Esophagus muscularis mucosa (tissue), 4 donors: ENCODE measurements at regions not wholly inside any gene's neighbourhood (a gene's known extent, or its start where the extent isn't known, plus 50 kb on each side); places are given as distances from the start of the nearest gene placed in this dataset.

Experiments used
- DNase-seq: peaks from one replicate; pipeline ENCODE4 v3.0.0-alpha.2; 2017; ENCODE audit errors: extremely low spot score
- H3K27ac ChIP-seq, 4 donors: fragments of 200-600 bp; sonication (generic); replicated peaks in 1 of 4; 1 replicate in 3 of 4; 2 replicates in 1 of 4; pipeline ENCODE4 v1.5.1; 2016 to 2019; ENCODE audit warnings: mild to moderate bottlenecking in 1 of 4
- H3K27me3 ChIP-seq, 4 donors: fragments of 200-600 bp; sonication (generic); one replicate each; pipeline versions ENCODE4 v1.5.1 to v1.6.0; 2016 to 2019
- H3K36me3 ChIP-seq, 4 donors: fragments of 200-600 bp; sonication (generic); one replicate each; pipeline ENCODE4 v1.5.1; 2016 to 2019
- H3K4me1 ChIP-seq, 4 donors: fragments of 200-600 bp; sonication (generic); one replicate each; pipeline ENCODE4 v1.5.1; 2016 to 2019
- H3K4me3 ChIP-seq, 4 donors: fragments of 200-600 bp; sonication (generic); 1 replicate in 2 of 4; 2 replicates in 2 of 4; pipeline ENCODE4 v1.5.1; 2016 to 2019; ENCODE audit warnings: mild to moderate bottlenecking in 4 of 4, moderate library complexity in 1 of 4
- H3K9me3 ChIP-seq, 4 donors: fragments of 200-600 bp; sonication (generic); 1 replicate in 3 of 4; 2 replicates in 1 of 4; pipeline ENCODE4 v1.5.1; 2016 to 2019
- EP300 ChIP-seq: sonication (generic); formaldehyde crosslinking; IDR thresholded peaks from one replicate; pipeline ENCODE4 v1.6.1; 2017; ENCODE audit warnings: antibody characterized with exemption
- POLR2A ChIP-seq: fragments of 450-650 bp; IDR thresholded peaks from one replicate; pipeline ENCODE4 v1.6.1; 2017; ENCODE audit warnings: antibody characterized with exemption, moderate library complexity, mild to moderate bottlenecking, low read depth
- POLR2AphosphoS5 ChIP-seq, 2 donors: sonication (generic); formaldehyde crosslinking; IDR thresholded peaks; one replicate each; pipeline ENCODE4 v1.6.1; 2017; ENCODE audit warnings: antibody characterized with exemption in 2 of 2
- WGBS: methylation state at CpG from one replicate; pipeline ENCODE4 v1.1.5; 2018; 5-methylcytosine and 5-hydroxymethylcytosine counted together
- intact Hi-C: fragments of 100-400 bp; cut with DNase I; formaldehyde crosslinking; loops from one replicate; pipeline ENCODE4 v1.15.1; 2023
- TF ChIP-seq, protein P1 (sequence below), 3 experiments: fragments of 200-600 bp in 2 of 3; fragments of 450-650 bp in 1 of 3; sonication (generic) in 2 of 3; IDR thresholded peaks; one replicate each; pipeline ENCODE4 v1.5.1; 2017 to 2019; ENCODE audit warnings: antibody characterized with exemption in 3 of 3, mild to moderate bottlenecking in 2 of 3, moderate library complexity in 1 of 3

DNA sequence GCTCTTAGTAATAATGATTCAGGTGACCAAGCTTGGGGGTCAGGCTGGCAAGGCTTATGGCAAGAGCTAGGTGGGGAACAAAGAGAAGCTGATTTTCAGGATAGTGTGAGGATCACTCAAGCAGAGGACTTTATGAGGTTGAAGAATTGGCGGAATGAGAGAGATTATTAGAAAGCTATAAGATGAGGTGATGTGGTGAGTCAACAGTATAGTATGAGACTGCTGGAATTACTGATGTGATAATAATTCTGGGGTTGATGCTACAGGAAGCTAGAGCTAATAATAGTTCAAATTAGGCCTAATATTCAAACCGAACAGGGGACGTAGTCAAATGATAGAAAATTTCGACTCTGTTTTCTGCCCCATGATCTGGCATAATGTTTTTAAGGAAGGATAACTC, 2115.3 kb upstream of the PIK3C3 start:
- Histone ChIP-seq H3K27ac (no peak overlapping the region), H3K4me1 (peaks cover 6 to 27% (median 20%) of the 10 kb centered on the region in 4 donors), H3K27me3 (no peaks in the 10 kb centered on the region), H3K9me3 (no peaks in the 10 kb centered on the region), H3K4me3 (no peak overlapping the region), H3K36me3 (no peaks in the 10 kb centered on the region)
- intact Hi-C loops, result no loop called here
- DNase-seq, result no peak
- 95% methylated on average over 4 of the region's 4 CpGs for WGBS
- TF ChIP-seq POLR2A (no peak), POLR2AphosphoS5 (IDR thresholded peaks at IDR 0.05) (no peak), EP300 (no peak)
- TF ChIP-seq, protein P1, sequence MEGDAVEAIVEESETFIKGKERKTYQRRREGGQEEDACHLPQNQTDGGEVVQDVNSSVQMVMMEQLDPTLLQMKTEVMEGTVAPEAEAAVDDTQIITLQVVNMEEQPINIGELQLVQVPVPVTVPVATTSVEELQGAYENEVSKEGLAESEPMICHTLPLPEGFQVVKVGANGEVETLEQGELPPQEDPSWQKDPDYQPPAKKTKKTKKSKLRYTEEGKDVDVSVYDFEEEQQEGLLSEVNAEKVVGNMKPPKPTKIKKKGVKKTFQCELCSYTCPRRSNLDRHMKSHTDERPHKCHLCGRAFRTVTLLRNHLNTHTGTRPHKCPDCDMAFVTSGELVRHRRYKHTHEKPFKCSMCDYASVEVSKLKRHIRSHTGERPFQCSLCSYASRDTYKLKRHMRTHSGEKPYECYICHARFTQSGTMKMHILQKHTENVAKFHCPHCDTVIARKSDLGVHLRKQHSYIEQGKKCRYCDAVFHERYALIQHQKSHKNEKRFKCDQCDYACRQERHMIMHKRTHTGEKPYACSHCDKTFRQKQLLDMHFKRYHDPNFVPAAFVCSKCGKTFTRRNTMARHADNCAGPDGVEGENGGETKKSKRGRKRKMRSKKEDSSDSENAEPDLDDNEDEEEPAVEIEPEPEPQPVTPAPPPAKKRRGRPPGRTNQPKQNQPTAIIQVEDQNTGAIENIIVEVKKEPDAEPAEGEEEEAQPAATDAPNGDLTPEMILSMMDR (IDR thresholded peaks at IDR 0.05), result no peak

DNA sequence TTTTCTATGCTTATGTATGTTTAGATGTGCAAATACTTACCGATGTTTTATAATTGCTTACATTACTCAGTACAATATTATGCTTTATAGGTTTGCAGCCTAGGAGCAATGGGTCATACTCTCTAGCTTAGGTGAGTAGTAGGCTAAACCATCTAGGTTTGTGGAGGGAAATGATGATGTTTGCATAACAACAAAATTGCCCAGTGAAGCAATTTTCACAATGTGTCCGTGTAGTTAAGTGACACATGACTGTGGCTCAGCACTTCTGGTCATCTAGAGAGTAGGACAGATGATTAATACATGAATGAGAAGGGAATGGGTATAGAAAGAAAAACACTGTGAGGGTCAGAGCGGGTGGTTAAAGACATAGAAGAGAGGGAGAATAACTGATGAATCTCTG, 2116.2 kb upstream of the PIK3C3 start:
- TF ChIP-seq POLR2A (no peak), POLR2AphosphoS5 (IDR thresholded peaks at IDR 0.05) (no peak), EP300 (no peak)
- TF ChIP-seq, protein P1 (IDR thresholded peaks at IDR 0.05), result no peak
- H3K4me3 ChIP-seq, result no peak overlapping the region
- intact Hi-C loops, result no loop called here
- H3K36me3 ChIP-seq, result no peaks in the 10 kb centered on the region
- peaks cover 6 to 27% (median 20%) of the 10 kb centered on the region in 4 donors for H3K4me1 ChIP-seq
- H3K9me3 ChIP-seq, result no peaks in the 10 kb centered on the region
- WGBS, result 95% methylated on average over 3 of the region's 3 CpGs
- no peak overlapping the region for H3K27ac ChIP-seq
- H3K27me3 ChIP-seq, result no peaks in the 10 kb centered on the region
- no peak for DNase-seq

DNA sequence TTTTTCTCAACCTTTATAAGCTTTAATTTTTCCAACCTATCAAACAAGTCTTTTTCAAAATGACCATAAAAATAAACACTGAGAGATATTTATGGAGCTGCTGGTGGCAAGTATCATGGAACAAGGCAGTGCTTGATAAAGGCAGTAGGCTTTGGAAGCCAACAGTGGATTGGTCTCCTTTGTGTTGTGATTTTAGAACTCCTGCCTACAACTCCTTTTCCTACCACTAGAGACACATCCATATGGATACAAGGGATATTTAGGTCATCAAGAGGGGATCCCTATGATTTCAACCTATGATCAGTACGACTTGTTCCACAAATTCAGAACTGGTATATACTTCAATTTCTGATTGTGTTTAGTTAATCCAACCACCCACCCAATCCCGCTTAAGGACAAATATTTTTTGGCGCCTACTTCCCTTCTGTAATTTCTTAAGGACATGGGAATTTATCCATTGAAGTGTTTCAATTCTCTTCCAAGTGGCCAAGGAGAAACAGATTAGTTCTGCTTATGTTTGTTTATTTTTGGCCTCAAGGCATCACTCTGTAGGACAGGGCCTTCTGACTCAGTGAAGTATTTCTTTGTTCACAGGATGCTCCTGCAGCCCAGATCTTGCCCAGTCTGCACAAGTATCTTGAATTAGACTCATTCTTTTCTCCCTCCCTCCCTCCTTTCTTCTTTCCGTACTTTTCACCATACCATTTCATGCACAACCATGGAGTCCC, 2119.6 kb upstream of the PIK3C3 start:
- Histone ChIP-seq H3K27me3 (no peaks in the 10 kb centered on the region), H3K27ac (no peak overlapping the region), H3K9me3 (no peaks in the 10 kb centered on the region), H3K4me3 (no peak overlapping the region), H3K4me1 (peaks cover 0 to 7% (median 4%) of the 10 kb centered on the region in 4 donors), H3K36me3 (no peaks in the 10 kb centered on the region)
- no peak for DNase-seq
- intact Hi-C loops, result no loop called here
- TF ChIP-seq POLR2A (no peak), EP300 (no peak), POLR2AphosphoS5 (IDR thresholded peaks at IDR 0.05) (no peak)
- TF ChIP-seq, protein P1 (IDR thresholded peaks at IDR 0.05), result no peak
- 92% methylated on average over 4 of the region's 4 CpGs for WGBS

DNA sequence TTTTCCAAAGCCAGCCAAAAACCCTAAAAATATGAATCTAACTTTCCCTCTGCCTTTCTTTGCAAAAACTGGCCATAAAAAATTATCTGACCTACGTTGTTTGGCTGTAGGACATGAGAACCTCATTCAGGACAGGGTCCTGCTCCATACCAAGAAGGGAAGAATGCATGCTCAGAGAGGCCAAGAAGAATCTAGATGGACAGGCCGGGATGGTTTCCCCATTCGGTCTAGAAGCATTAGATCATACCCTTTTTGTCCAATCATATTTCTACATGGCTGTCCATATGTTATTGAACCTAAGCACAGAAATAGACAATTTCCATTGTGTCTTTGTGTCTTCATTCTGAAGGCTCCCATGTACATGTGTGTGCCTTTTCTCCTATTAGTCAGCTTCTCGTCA, 2120.4 kb upstream of the PIK3C3 start:
- Histone ChIP-seq H3K27ac (no peak overlapping the region), H3K9me3 (no peaks in the 10 kb centered on the region), H3K4me1 (no peaks in the 10 kb centered on the region), H3K27me3 (no peaks in the 10 kb centered on the region), H3K4me3 (no peak overlapping the region), H3K36me3 (no peaks in the 10 kb centered on the region)
- no peak for DNase-seq
- 92% methylated on average over 4 of the region's 4 CpGs for WGBS
- TF ChIP-seq, protein P1 (IDR thresholded peaks at IDR 0.05), result no peak
- TF ChIP-seq POLR2AphosphoS5 (IDR thresholded peaks at IDR 0.05) (no peak), POLR2A (no peak), EP300 (no peak)
- intact Hi-C loops, result no loop called here
